HG03060 (cell line): ENCODE measurements at regions not wholly inside any gene's neighbourhood (a gene's known extent, or its start where the extent isn't known, plus 50 kb on each side); places are given as distances from the start of the nearest gene placed in this dataset.

Experiments used
- ATAC-seq: cut with Tn5 transposase; IDR thresholded peaks from one replicate; pipeline ENCODE4 v1.9.1; 2021; ENCODE audit warnings: low read depth, moderate number of reproducible peaks; ENCODE audit not compliant: unreplicated experiment

- ATAC-seq, result no peak
Measured at GRCh38 chr17:79429864-79430494, 180.9 kb downstream of the RBFOX3 start.

GRCh38 chr17:79428988-79429387 is 181.9 kb downstream of the RBFOX3 start:
- ATAC-seq, result no peak

- ATAC-seq, result no peak
Measured at GRCh38 chr17:79427621-79428539, 183.0 kb downstream of the RBFOX3 start.

- ATAC-seq, result no peak
Measured at GRCh38 chr17:79425686-79426085, 185.2 kb downstream of the RBFOX3 start.

- ATAC-seq, result no peak
Measured at GRCh38 chr17:79424471-79425185, 186.2 kb downstream of the RBFOX3 start.

GRCh38 chr17:79423811-79424465 is 186.9 kb downstream of the RBFOX3 start:
- ATAC-seq, result no peak

- no peak for ATAC-seq
Measured at GRCh38 chr17:79422236-79422635, 188.6 kb downstream of the RBFOX3 start.

- no peak for ATAC-seq
Measured at GRCh38 chr17:79420318-79421243, 190.3 kb downstream of the RBFOX3 start.

GRCh38 chr17:79417476-79417988 is 193.3 kb downstream of the RBFOX3 start:
- no peak for ATAC-seq

GRCh38 chr17:79415909-79416308 is 194.9 kb downstream of the RBFOX3 start:
- ATAC-seq, result no peak

GRCh38 chr17:79415365-79415764 is 195.5 kb downstream of the RBFOX3 start:
- ATAC-seq, result no peak

GRCh38 chr17:79414793-79415211 is 196.0 kb downstream of the RBFOX3 start:
- no peak for ATAC-seq

- no peak for ATAC-seq
Measured at GRCh38 chr17:79414063-79414792, 196.6 kb downstream of the RBFOX3 start.

- no peak for ATAC-seq
Measured at GRCh38 chr17:79413611-79414010, 197.2 kb downstream of the RBFOX3 start.

- ATAC-seq, result no peak
Measured at GRCh38 chr17:79412886-79413390, 197.9 kb downstream of the RBFOX3 start.

- no peak for ATAC-seq
Measured at GRCh38 chr17:79412110-79412509, 198.7 kb downstream of the RBFOX3 start.

- no peak for ATAC-seq
Measured at GRCh38 chr17:79411419-79411818, 199.4 kb downstream of the RBFOX3 start.

- ATAC-seq, result no peak
Measured at GRCh38 chr17:79410681-79411080, 200.2 kb downstream of the RBFOX3 start.

GRCh38 chr17:79408251-79408650 is 202.6 kb downstream of the RBFOX3 start:
- ATAC-seq, result no peak
